ENCODE measurements at regions not wholly inside any gene's neighbourhood (a gene's known extent, or its start where the extent isn't known, plus 50 kb on each side); places are given as distances from the start of the nearest gene placed in this dataset.

GRCh38 chr3:188053036-188053340 lies 101.0 kb upstream of the LPP start:
- no peak for TF ChIP-seq CTCF (IDR thresholded peaks at IDR 0.05)
- peaks cover 0 to 25% of the 10 kb centered on the region in 2 donors for H3K4me1 ChIP-seq

GRCh38 chr3:188053710-188054380 lies 100.1 kb upstream of the LPP start:
- Histone ChIP-seq H3K4me3 (no peak overlapping the region), H3K27ac (peak overlapping the region; percentile 84 to 90)
- no peak for TF ChIP-seq CTCF (IDR thresholded peaks at IDR 0.05)

More at GRCh38 chr3:188053036-188053340, 101.0 kb upstream of the LPP start:
- DNase-seq (ENCODE audit: low spot score) = no peak
- H3K36me3 ChIP-seq = no peaks in the 10 kb centered on the region
- no peaks in the 10 kb centered on the region for H3K9me3 ChIP-seq
- no peak overlapping the region for H3K4me3 ChIP-seq
- H3K27me3 ChIP-seq = no peaks in the 10 kb centered on the region
- peak overlapping the region; percentile 84 to 90 for H3K27ac ChIP-seq

GRCh38 chr3:188054541-188054940 lies 99.4 kb upstream of the LPP start:
- no peaks in the 10 kb centered on the region for H3K36me3 ChIP-seq
- no peak for DNase-seq (ENCODE audit: low spot score)
- H3K27ac ChIP-seq = peak overlapping the region in 1 of 2 donors; percentile 19
- H3K9me3 ChIP-seq = no peaks in the 10 kb centered on the region
- H3K4me3 ChIP-seq = no peak overlapping the region
- no peaks in the 10 kb centered on the region for H3K27me3 ChIP-seq
- peaks cover 0 to 25% of the 10 kb centered on the region in 2 donors for H3K4me1 ChIP-seq
- no peak for TF ChIP-seq CTCF (IDR thresholded peaks at IDR 0.05)

More at GRCh38 chr3:188053710-188054380, 100.1 kb upstream of the LPP start:
- H3K27me3 ChIP-seq = no peaks in the 10 kb centered on the region
- H3K4me1 ChIP-seq = peaks cover 0 to 25% of the 10 kb centered on the region in 2 donors
- H3K9me3 ChIP-seq = no peaks in the 10 kb centered on the region
- DNase-seq (ENCODE audit: low spot score) = no peak
- H3K36me3 ChIP-seq = no peaks in the 10 kb centered on the region

GRCh38 chr3:188055388-188055787 lies 98.6 kb upstream of the LPP start:
- no peak for DNase-seq (ENCODE audit: low spot score)
- H3K4me3 ChIP-seq = no peak overlapping the region
- peaks cover 0 to 25% of the 10 kb centered on the region in 2 donors for H3K4me1 ChIP-seq
- no peaks in the 10 kb centered on the region for H3K27me3 ChIP-seq
- H3K9me3 ChIP-seq = no peaks in the 10 kb centered on the region
- H3K36me3 ChIP-seq = no peaks in the 10 kb centered on the region
- no peak for TF ChIP-seq CTCF (IDR thresholded peaks at IDR 0.05)
- H3K27ac ChIP-seq = no peak overlapping the region

- peaks cover 0 to 11% of the 10 kb centered on the region in 2 donors for H3K4me1 ChIP-seq
- no peaks in the 10 kb centered on the region for H3K27me3 ChIP-seq
- no peaks in the 10 kb centered on the region for H3K9me3 ChIP-seq
- no peak overlapping the region for H3K4me3 ChIP-seq
- no peak for TF ChIP-seq CTCF (IDR thresholded peaks at IDR 0.05)
- no peak overlapping the region for H3K27ac ChIP-seq
- no peaks in the 10 kb centered on the region for H3K36me3 ChIP-seq
- DNase-seq (ENCODE audit: low spot score) = no peak
Observed at GRCh38 chr3:188057124-188057523, 96.8 kb upstream of the LPP start.
